HuH-7 (cell line): ENCODE measurements at regions not wholly inside any gene's neighbourhood (a gene's known extent, or its start where the extent isn't known, plus 50 kb on each side); places are given as distances from the start of the nearest gene placed in this dataset.

Experiments
- DNase-seq: peaks from one replicate; pipeline ENCODE4 v3.0.0; 2011; ENCODE audit warnings: low spot score

DNA sequence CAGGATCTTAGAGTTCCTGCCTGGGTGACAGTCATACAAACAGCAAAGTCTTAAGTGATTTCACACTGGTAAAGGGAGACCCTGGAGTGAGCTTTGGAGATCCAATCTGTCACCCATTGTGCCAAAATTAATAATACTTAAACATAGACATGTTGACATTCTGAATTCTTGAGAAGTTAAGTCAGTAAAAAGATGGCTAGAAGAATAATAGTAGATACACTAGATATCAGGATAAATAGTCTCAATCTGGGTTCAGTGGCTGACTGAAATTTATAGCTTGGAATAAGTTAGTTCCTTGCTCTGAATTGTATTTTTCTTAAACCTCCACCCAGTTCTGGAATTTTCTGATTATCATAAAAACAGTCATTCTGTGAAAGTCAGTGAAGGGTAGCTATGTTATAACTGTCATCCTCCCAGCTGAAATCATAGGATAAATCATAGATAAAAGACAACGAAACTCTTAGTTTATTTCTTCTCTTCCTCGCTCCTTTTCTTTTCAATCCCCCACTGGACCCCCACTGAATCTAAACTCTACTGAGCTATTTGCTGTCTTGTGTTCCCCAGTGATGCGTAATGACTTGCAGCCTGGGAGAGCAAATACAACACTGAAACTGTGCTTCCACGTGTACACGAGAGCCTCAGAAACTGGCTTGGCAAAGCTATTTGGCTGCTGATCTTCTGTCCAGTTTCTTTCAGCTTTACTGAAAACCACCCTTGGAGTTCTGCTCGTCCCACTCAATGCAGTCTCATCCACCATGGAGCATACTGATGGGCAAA is 175.4 kb upstream of the TP63 start:
- no peak for DNase-seq

DNA sequence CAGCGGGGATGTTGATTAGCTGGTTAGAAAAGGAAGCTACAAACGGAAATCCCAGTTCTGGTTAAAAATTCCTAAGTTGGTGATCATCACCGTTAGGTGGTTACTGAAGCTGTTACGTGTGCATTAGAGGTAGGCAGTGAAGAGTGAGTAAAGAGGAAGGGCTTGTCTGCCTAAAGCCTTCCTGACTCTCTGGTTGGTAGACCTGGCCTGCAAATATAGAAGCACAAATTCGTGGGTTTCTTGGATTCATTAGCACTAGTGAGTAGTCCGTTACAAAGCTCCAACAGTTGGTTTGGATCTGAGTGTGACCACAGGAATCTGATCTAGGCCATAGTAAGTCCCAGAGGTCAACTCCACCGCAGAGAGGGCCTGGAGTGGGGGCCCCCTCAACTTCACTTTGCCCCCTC is 174.0 kb upstream of the TP63 start:
- no peak for DNase-seq

DNA sequence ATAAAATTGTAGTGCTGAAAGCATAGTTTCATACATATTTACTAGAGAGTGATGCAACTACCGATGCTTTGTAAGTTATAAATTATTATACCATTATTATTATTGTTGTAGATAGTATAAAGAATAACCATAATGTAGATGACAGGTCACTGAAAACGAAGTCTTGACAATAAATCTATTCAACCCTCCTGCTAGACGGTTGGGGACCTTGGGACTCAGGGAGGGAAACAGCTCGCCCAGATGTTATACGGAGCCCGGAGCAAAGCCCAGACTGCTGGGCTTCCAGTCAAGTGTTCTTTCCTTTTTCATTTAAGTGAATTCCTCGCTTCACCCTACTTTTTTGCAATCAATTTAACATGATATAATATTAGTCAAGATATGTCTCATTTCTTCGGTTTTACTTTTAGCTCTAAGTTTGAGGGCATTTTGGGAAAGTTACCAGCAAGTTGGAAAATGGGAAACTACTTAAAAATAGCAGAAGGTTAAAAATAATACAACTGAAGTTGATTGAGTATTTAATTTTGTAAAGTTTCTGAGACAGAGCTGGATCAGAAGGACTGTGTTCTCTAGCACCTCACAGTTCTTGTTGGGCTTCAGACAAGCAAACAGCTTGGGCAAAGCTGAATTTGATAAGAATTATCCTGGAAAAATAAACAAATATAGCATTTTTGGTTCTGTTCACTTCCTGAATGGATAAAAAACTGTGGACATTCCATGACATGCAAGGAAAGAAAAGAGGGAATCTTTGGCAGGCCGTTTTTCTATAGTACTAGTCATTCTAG is 173.4 kb upstream of the TP63 start:
- no peak for DNase-seq

DNA sequence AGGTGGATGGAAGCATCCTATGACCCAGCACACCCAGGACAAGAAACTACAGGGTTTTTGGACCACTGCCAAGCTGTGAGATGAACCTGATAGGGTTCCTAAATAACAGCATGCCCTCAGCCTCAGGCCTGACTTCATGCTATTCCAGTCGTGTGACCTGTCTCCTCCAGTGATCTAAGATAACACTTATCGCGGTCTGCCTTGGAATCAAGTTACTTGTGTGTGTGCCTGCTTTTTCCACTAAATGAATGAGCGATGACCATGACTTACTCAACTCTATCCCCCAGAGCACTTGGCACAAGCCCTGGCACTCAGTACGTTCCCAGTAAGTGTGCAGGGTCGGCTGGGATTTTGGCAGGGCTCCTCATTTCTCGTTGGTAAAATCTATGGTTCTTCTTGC is 172.7 kb upstream of the TP63 start:
- DNase-seq = peak; percentile 14

DNA sequence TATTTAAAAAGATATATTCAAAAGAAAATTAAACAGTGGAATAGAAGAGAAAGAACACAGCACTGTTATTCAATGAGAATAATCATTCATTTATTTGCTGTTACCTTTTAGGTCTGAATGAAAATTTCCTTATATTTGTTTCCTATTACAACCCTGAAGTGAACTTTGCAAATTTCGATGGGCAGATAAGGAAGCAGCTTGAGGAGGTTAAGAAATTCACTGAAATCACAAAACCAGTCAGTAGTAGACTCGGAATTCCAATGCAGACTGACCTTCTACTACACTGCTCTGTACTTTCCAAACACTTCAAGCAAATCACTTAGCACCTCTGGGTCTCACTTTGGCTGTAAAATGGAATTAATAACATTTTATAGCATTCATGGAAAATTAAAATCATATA is 172.0 kb upstream of the TP63 start:
- DNase-seq = no peak

DNA sequence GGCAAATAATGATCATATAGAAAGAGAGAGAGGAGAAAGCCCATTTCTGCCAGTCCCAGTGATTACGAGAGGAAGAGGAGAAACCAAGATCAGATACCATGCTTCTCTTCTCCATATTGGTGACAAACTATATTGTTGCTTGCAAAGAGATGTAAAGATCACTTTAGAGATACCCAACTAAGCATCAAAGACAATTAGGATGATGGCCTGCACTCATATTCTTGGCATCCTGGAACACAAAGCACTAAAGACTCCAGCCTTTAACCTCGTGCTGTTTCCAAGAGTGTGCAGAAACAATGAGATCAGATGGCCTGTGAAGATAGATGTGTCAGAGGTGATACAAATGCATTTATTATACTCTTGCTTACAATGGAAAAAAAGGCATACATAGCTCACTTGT is 170.7 kb upstream of the TP63 start:
- DNase-seq = no peak

DNA sequence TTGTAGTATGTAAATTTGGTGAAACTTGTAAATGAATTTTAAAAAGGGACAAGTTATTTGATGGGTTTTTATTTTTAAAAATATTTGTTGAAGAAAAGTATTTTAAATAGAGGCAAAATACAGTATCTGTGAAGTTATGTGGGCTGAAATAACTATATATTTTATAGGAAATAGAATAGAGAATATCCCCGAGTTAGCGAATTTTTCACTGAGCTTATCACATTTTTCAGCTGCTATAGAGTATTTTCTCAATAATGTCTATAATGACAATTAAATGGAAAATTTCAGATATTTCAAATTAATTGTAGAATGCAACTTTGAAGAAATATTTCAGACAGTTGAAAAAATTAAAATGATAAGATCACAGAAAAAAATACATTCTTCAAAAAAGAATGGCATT is 166.4 kb upstream of the TP63 start:
- DNase-seq = no peak

DNA sequence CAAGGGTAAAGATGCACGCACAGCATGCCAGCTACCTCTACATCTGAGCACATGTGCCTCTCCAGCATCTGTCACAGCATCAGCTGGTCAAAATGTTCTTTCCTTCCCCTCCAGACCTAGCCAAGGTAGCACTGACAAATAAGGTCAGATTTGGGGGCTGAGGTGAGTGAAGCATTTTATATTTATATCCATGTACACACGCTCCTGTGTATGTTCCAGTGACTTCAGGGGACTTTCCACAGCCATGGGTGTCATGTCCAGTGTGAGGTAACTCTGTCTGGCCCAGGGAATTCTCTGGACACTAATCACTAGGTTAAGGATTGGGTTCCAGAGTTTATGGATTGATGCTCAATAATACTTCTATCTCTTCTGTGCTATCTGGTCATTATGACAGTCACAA is 165.2 kb upstream of the TP63 start:
- no peak for DNase-seq

DNA sequence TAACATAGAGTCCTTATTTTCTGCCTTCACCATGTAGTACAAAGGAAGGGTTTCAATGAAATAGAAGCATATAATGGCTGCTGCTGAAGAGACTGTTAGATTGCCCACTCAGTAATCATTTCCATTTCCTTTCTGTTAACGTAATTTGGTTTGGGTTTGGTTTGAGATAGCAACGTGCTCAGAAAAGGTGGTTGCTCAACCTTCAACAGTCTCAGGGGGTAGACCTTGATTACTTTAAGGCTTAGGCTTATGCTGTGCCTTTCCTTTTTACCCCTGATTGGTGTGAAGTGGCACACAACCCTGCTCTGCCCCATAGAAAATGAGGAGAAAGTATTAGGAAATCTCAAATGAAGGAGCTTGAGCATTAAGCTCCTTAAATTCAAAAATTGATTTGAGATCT is 163.7 kb upstream of the TP63 start:
- DNase-seq = no peak

DNA sequence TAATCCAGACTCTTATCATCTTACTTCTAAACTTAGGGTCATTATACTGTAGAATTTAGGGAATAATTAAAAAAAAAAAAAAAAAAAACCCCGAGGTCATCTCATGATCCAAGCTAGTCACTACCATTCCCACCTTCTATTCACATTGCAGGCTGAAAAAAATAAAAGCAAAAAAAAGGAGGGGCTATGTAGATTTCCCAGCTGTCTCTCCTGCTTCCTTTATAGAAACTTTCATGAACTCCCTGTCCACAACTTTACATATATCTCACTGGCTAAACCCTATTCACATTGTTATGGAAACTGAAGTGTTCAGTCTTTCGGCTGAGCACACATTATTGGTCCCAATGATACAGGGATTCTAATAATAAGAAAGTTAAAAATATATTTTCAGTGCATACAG is 156.2 kb upstream of the TP63 start:
- no peak for DNase-seq

DNA sequence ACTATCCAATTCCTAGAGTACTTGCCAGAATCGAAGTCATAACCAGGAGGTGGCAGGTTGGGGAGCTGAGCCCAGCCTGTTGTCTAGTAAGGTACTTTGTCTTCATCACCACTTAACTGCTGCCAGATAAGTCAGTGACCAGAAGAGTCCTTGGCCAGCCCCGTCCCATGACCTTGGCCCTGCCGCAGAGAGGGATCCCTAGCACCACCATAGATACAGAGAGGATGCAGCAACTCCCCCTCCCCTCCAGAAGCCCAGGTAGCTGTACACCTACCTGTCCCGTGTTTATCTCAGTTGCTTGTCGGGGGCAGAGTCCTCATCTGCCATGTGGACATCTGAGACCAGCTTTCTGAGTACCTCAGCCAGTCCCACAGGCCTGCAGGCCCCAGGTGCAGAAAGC is 153.6 kb upstream of the TP63 start:
- no peak for DNase-seq

DNA sequence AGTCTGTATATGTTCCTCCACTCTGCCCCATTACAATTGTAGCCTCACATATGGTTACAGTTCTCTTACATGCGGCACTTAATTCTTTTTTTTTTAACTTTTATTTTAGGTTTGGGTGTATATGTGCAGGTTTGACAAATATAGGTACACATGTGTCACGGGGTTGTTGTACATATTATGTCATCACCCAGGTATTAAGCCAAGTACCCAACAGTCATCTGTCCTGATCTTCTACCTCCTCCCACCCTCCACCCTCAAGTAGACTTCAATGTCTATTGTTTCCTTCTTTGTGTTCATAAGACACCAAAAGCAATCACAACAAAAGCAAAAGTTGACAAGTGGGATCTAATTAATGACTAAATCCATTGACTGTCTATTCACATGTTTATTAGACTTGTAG is 144.6 kb upstream of the TP63 start:
- DNase-seq = no peak

DNA sequence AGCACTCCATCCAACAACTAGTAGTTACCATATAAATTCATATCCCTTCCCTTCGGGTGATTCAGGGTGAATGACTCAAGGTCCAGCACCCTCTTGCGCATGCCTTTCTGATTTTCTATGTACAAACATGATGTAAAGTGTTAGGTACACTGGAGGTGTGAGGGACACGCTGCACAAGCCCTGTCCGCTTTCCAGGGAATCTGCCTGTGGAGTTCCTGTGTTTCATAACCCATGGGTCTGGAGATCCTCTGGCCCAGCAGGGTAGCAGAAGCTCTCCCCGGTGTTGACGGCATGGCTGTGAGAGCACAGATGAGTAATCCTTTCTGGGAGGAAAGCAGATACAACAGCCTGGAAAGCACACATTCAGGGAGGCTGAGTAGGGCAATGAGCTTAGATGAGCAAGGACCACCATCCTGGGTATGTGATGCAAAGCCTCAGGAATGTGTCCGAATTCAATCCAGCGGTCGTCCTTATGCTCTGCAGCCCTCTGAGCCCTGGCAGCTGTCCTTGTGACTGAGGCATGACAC is 142.9 kb upstream of the TP63 start:
- DNase-seq = no peak

DNA sequence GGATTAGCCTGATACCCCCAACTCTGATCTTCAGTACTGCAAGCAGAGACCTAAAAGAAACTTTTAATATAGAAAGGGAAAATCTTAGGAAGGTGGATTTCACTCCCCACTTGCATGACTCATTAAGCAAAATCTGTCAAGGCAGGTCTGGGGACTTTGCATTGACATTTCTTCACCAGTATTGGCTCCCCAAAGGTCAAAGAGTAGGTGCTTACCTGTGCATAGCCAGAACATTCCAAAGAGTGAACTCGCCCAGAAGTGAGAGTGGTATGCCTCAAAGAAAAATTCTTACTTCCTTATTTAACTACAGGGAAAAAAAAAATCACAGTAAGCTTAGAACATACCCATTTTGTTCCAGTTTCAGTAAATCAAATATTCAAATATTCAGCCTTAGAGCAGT is 140.9 kb upstream of the TP63 start:
- no peak for DNase-seq

DNA sequence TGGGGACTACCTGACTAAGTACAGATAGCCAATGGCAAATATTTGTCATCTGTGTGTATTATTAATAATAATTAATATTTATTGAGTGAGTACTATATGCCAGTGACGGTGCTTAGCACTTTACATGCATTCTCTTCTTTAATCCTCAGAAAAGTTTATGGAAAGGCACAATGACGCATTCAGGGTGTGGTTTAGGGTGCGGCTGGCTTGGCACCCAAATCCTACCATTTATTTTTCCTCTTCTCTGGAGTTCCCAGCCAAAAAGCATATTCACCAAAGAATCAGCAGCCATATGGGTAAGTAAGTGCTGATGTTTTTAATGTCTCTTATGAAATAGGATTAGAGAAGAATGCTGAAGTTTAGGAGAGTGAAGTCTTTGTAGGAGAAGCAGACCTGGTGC is 140.4 kb upstream of the TP63 start:
- no peak for DNase-seq

DNA sequence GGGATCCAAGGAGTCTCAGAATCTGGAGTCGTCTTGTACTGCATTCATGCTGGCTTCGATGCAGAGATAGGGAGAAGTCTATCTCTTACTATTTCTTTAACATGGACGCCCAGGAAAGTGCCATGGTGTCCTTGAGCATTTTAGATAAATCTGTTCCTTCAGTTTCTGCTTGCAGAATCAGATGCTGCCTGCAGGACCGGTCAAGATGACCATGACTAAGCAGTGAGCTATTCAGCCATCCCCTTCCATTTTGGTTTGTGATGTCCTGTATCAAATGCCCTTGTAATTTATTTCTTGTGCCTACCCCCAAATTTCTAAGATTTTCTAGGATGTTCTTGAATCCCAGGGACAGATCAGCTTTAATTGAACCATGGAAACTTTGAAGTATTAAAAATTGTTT is 139.4 kb upstream of the TP63 start:
- no peak for DNase-seq

DNA sequence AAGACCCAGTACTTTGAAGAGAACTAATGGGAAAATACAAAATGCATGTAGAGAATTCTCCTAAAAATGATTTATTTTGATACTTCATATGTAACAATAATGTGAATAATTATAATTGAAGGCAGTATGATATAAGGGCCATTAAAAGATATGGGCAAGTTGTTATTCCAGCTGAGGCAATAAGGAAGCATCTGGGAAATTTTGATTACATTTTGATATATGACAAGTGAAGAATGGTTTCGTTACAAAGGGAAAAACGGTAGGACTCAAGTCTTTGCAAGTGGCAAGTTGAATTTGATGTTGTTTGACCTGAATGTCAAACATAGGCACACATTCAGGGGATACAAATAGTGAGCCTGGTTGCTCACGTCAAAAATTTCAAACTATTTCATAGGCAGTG is 137.9 kb upstream of the TP63 start:
- DNase-seq = no peak

DNA sequence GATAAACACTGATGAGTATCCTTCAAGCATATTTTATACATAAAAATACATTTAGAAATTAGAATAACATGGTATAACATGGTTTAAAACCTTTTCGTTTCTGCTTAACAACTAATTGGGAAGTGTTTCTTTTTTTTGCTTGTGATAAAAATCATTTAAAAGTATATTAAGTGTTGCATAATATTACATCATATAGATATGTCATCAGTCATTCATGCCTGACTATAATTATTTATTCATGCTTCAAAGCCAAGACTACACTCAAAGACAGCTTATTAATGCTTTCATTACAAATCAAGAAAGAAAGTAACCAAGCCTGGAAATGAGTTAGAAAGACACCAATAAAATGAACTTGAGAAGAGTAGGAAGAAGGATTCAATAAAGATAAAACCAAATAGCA is 136.6 kb upstream of the TP63 start:
- DNase-seq = no peak

DNA sequence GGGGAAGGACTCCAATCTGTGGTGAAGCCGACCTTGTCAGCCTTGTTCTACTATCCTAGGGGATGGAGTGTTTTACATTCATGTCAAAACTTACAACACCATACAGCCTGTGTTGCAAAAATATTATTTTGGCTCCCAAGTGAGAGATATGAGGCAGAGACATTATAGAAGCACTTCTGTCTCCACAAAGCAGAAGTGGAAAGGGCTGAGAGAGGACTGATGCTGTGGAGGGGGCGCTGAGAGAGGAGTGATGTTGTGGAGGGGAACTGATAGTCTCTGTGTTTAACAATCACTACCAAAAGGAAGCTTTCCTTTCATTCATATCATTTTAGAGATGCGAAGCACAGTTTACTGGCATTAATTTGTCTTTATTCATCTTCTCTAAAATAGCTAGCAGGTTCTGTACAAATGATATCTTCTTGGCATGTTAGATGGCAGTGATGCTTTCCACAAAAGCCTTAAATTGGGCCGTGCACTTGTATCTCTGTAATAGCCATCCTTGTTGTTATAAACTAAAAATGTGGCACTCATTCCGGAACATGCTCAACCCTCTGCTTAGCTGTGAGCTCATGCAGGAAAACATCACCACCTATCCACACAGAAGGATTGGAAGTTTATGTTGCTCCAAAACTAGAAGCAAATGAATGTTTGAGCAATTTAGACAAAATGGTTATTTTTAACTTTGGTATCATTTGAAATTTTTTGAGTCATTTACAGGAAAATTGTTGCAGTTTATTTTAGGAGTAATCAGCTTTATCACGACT is 134.6 kb upstream of the TP63 start:
- DNase-seq = no peak

DNA sequence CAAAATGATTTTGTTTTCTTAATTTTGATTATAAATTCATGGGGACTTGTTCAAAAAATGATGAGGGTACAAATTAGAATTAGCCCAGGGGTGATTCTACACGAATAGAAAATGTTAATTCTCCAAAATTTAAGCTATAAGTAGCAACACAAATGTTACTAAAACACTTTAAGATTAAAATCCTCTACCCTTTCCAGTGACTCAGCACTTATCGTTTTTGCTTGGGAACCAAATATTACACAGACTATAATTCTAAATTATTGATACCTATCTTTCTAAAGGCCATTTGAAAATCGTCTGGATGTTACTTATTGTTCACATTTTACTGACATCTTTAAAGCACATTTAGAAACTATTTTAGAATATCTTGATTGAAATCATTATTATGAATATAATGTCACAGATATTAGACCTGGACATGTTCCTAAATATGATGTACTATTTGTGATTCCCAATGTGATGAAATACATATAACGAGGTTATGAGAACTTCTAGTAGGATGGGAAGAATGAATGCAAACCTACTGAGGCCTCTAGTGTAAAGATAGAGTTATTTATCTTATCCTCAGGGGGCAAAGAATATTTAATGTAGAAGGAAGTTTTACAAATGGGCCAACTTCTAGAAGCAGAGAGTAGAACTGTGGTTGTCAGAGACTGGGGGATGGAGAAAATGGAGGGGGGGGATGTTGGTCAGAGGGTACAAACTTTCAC is 132.0 kb upstream of the TP63 start:
- no peak for DNase-seq

DNA sequence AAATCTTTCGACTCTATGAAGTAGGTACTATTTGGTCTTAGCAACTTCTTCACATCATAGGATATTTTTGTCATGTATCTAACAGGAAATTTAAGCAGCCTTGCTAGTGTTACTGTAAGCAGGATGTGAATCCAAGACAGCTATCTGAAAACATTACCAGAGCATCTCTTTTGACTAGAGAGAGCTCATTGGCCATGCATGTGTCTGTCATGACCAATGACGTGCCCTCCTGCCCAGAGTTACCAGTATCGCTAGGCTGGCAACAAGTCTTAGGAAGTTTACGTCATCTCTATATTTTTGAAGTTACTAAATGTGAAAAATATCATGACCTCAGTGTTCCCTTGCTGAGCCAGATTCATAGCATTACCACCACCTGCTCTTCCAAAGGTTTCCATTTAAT is 130.9 kb upstream of the TP63 start:
- no peak for DNase-seq

DNA sequence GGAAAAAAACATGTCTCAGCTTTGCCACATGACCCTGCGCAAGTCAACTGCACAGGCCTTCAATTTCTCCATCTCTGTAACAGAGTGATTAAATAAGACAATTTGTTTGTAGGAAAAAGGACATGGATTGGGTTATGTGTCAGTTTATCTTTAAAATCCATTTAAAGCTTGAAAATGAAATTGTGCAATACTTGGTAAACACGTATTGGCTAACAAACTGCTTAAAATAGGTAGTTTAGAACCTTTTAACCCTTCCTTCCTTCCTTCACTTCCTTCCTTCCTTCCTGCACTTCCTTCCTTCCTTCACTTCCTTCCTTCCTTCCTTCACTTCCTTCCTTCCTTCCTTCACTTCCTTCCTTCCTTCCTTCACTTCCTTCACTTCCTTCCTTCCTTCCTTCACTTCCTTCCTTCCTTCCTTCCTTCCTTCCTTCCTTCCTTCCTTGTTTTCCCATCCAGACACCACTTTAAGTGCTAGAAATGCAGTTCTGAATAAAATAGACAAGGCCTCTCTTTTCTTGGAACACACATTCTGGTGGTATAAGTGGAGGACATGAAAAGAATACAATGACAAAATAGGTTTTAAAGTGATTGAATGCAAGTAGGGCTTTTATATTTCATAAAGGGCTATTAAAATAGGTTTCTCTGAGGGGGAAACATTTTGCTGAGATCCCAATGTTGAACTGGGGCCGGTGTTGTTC is 130.2 kb upstream of the TP63 start:
- DNase-seq = no peak
